Right atrium auricular region (tissue), 2 donors: ENCODE measurements at regions not wholly inside any gene's neighbourhood (a gene's known extent, or its start where the extent isn't known, plus 50 kb on each side); places are given as distances from the start of the nearest gene placed in this dataset.

ENCODE experiments used
- DNase-seq: peaks from one replicate; pipeline ENCODE4 v3.0.0-alpha.2; 2019; ENCODE audit warnings: low spot score
- H3K27ac ChIP-seq, 2 donors: fragments of 200-600 bp; sonication (generic); 1 replicate in 1 of 2; 2 replicates in 1 of 2; pipeline ENCODE4 v1.5.1; 2016 to 2019
- H3K27me3 ChIP-seq, 2 donors: fragments of 200-600 bp; sonication (generic); one replicate each; pipeline versions ENCODE4 v1.5.1 to v1.6.0; 2017 to 2019
- H3K36me3 ChIP-seq: fragments of 200-600 bp; sonication (generic); one replicate; pipeline ENCODE4 v1.5.1; 2016
- H3K4me1 ChIP-seq, 2 donors: fragments of 200-600 bp; sonication (generic); one replicate each; pipeline versions ENCODE4 v1.5.1 to v1.6.0; 2017 to 2019
- H3K4me3 ChIP-seq, 2 donors: fragments of 200-600 bp; sonication (generic); 1 replicate in 1 of 2; 2 replicates in 1 of 2; pipeline ENCODE4 v1.5.1; 2017 to 2019; ENCODE audit warnings: mild to moderate bottlenecking in 1 of 2, moderate library complexity in 1 of 2
- H3K9me3 ChIP-seq, 2 donors: fragments of 200-600 bp; sonication (generic); one replicate each; pipeline ENCODE4 v1.5.1; 2019
- TF ChIP-seq, protein P1 (sequence below), 2 donors: fragments of 200-600 bp; sonication (generic); IDR thresholded peaks; one replicate each; pipeline ENCODE4 v1.5.1; 2019; ENCODE audit warnings: antibody characterized with exemption in 2 of 2

DNA sequence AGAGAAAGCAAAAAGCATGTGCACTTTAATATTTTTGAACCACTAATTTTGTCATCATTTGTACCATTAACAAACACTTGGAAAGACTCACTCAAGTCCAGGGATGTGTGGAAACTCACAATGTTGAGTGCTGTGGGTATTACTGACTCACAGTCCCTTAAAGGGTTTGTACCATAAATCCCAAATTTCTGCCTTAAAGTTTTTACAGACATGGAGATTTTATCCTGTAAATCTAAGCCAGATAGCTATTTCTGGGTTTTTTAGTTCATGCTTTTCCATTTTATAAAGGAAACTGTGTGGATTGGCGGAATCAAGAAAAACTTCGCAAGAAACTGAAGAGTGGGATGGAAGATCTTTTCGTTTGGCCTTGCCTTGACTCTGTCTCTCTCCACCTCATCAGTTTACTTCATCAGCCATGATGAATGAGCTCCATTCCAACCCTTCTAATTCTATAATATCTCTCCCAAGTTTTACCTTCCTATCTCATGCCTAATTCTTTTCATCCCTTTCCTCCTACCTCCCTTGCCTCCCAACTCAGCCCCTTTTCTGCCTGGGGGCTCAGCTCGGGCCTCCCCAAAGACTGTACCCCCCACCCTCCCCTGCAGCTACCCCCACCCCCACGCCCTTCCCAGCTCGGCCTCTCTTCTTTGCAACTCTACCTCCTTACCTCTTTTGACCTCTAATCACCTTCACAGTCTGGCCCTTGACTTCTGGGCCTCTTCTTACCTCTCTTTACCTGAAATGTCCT lies 218.5 kb upstream of the MKLN1 start:
- TF ChIP-seq, protein P1, sequence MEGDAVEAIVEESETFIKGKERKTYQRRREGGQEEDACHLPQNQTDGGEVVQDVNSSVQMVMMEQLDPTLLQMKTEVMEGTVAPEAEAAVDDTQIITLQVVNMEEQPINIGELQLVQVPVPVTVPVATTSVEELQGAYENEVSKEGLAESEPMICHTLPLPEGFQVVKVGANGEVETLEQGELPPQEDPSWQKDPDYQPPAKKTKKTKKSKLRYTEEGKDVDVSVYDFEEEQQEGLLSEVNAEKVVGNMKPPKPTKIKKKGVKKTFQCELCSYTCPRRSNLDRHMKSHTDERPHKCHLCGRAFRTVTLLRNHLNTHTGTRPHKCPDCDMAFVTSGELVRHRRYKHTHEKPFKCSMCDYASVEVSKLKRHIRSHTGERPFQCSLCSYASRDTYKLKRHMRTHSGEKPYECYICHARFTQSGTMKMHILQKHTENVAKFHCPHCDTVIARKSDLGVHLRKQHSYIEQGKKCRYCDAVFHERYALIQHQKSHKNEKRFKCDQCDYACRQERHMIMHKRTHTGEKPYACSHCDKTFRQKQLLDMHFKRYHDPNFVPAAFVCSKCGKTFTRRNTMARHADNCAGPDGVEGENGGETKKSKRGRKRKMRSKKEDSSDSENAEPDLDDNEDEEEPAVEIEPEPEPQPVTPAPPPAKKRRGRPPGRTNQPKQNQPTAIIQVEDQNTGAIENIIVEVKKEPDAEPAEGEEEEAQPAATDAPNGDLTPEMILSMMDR (IDR thresholded peaks at IDR 0.05): no peak
- H3K36me3 ChIP-seq: no peaks in the 10 kb centered on the region
- H3K9me3 ChIP-seq: no peaks in the 10 kb centered on the region
- DNase-seq: no peak
- no peaks in the 10 kb centered on the region for H3K27me3 ChIP-seq
- peak overlapping the region; percentile 78 to 91 for H3K4me3 ChIP-seq
- H3K27ac ChIP-seq: peak overlapping the region; percentile 98 to 99
- H3K4me1 ChIP-seq: peaks cover 0 to 45% of the 10 kb centered on the region in 2 donors

DNA sequence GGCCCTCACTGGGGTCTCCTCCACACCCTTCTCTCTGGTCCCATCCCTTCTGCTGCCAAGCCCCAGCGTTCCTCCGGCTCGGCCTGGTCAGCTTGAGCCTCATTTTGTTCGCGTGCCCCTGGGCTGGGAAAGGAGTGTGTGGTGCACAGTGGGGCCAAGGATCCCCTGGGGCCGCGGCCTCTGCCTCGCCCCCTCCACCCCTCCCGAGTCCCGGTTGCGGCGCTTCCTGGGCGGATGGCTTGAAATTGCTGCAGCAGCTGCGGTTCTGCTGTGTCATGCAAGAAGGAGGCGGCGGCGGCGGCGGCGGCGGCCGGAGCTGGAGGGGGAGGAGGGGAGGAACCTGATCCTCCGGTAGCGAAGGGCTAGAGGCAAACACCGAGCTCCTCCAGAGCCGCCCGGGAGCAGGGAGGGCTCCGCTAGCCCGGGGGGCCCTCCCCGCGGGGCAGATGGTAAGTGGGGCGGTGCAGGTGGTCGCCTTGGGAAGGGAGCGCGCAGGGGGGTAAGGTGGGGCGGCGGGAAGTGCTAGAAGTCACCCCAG lies 217.8 kb upstream of the MKLN1 start:
- TF ChIP-seq, protein P1 (IDR thresholded peaks at IDR 0.05): no peak
- H3K27ac ChIP-seq: peak overlapping the region; percentile 98 to 99
- peaks cover 0 to 38% of the 10 kb centered on the region in 2 donors for H3K4me1 ChIP-seq

DNA sequence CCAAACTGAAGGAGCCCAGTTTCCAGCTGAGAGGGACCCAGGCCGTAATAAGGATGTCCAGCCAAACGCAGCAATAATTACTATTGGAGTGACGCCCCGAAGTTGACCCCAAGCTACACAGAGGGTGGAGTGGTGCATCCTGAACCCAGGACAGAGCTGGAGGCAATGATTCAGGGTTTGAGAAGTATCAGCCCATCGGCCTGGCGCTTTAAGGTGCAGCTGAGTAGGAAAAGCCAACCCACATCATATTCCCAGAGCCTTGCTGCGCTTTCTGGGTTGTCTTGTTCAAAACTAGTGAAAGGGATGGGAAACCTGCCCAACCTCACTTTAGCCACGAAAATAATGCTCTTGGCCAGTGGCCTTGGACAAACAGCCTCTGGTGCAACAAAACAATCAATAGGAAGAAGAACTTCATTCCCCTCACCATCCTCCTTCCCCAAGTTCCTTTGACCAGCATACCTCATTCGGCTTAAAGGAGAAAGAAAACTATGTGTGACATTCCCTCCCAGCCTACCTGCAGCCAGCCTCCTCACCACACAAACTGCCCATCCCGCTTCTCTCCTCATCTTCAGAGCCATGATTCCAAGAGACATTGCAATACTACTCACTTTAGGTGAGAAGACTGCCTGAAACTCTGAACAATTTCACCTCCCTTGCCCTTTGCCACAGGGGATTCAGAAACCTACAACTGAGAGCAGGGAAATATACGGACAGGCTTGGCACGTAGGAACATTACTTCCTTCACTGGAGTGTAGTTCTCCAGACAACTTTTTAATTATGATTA lies 217.2 kb upstream of the MKLN1 start:
- peak overlapping the region; percentile 78 to 91 for H3K4me3 ChIP-seq
- no peaks in the 10 kb centered on the region for H3K36me3 ChIP-seq
- DNase-seq: peak; percentile 66
- TF ChIP-seq, protein P1 (IDR thresholded peaks at IDR 0.05): no peak
- H3K4me1 ChIP-seq: peaks cover 0 to 32% of the 10 kb centered on the region in 2 donors
- H3K27me3 ChIP-seq: no peaks in the 10 kb centered on the region
- H3K9me3 ChIP-seq: no peaks in the 10 kb centered on the region
- peak overlapping the region; percentile 98 to 99 for H3K27ac ChIP-seq

More for the DNA sequence above, 217.8 kb upstream of the MKLN1 start:
- peak overlapping the region; percentile 78 to 91 for H3K4me3 ChIP-seq
- peak; percentile 90 for DNase-seq
- no peaks in the 10 kb centered on the region for H3K36me3 ChIP-seq
- H3K9me3 ChIP-seq: no peaks in the 10 kb centered on the region
- H3K27me3 ChIP-seq: no peaks in the 10 kb centered on the region

DNA sequence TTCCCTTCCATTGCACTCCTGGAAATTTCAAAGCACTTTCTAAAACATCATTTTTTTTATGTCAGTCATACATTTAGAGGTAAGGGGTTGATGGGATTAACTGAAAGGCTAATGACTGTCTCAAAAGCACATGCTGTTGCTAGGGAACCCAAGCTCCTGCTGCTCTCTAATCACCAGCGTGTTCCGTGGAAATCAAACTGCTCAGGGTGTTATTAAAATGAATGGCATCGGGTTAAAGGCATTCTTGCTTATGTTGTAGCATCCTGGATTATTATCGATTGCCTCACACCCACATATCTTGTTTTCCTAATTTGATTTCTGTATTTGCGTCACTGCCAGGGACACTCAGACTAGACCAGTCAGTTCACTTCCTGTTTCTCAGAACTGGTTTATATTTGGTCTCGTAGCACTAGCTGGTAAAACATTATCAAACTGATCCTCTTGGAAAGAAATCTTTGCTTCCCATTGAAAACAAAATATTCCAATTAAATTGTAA lies 216.5 kb upstream of the MKLN1 start:
- no peaks in the 10 kb centered on the region for H3K9me3 ChIP-seq
- H3K27me3 ChIP-seq: no peaks in the 10 kb centered on the region
- H3K36me3 ChIP-seq: no peaks in the 10 kb centered on the region
- H3K4me1 ChIP-seq: peaks cover 0 to 31% of the 10 kb centered on the region in 2 donors
- peak overlapping the region; percentile 98 to 99 for H3K27ac ChIP-seq
- no peak for DNase-seq
- H3K4me3 ChIP-seq: peak overlapping the region; percentile 78 to 91
- TF ChIP-seq, protein P1 (IDR thresholded peaks at IDR 0.05): no peak

DNA sequence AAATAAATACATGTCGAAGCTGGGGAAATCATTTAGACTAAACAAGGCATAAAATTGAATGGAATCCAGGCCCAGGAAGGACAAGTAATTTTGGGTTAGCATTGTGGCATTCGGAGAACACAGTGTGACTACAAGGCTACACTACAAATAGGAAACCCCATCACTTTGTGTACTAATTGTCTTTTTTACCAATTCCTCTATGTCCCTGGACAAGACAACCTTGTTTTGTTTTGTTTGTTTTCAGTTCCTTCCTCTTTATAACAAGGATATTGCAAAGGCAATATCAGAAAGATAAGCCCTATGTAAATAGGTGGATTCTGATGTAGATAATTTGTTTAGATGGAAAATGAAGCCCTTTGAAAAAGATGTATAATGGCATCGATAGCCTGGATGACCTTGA lies 215.9 kb upstream of the MKLN1 start:
- Histone ChIP-seq H3K9me3 (no peaks in the 10 kb centered on the region), H3K27ac (peak overlapping the region; percentile 98 to 99), H3K27me3 (no peaks in the 10 kb centered on the region), H3K4me1 (peaks cover 0 to 31% of the 10 kb centered on the region in 2 donors), H3K4me3 (no peak overlapping the region), H3K36me3 (no peaks in the 10 kb centered on the region)
- no peak for DNase-seq
- TF ChIP-seq, protein P1 (IDR thresholded peaks at IDR 0.05): no peak
